SK-N-SH (cell line): ENCODE measurements at regions not wholly inside any gene's neighbourhood (a gene's known extent, or its start where the extent isn't known, plus 50 kb on each side); places are given as distances from the start of the nearest gene placed in this dataset.

Experiments
- CTCF ChIA-PET: fragments of 300-600, 350-600 bp; formaldehyde crosslinking; extraction: SDS; loops from one replicate; lab custom pipeline; 2021; lab: Yijun Ruan, JAX
- POLR2A ChIA-PET: fragments of 350-600 bp; sonication (Branson Sonifier 250); formaldehyde crosslinking; extraction: SDS; loops from one replicate; lab custom pipeline; 2020; ENCODE audit warnings: antibody characterized with exemption, inconsistent platforms; lab: Yijun Ruan, JAX
- DNase-seq: peaks from one replicate; pipeline ENCODE4 v3.0.0; 2012
- H2AFZ ChIP-seq: fragments of 200-600 bp; sonication (generic); 2 replicates; pipeline ENCODE4 v1.8.1; 2016; ENCODE audit warnings: antibody characterized with exemption, mild to moderate bottlenecking, low read depth
- H3F3A ChIP-seq: fragments of 200-600 bp; sonication (generic); replicated peaks from 2 replicates; pipeline ENCODE3; 2016; ENCODE audit warnings: antibody characterized with exemption, mild to moderate bottlenecking; ENCODE audit not compliant: insufficient read depth
- H3K27ac ChIP-seq, 2 experiments: fragments of 200-500 bp in 1 of 2; fragments of 200-600 bp in 1 of 2; sonication (Bioruptor generic) in 1 of 2; sonication (generic), shearing (Covaris generic) in 1 of 2; 2 replicates each; pipeline versions ENCODE4 v1.5.1 to v1.6.1; 2014 to 2016; ENCODE audit warnings: low read depth in 2 of 2, inconsistent platforms in 1 of 2, low read length in 1 of 2, mild to moderate bottlenecking in 1 of 2, mixed read lengths in 1 of 2
- H3K27me3 ChIP-seq: fragments of 200-600 bp; sonication (generic), shearing (Covaris generic); 2 replicates; pipeline ENCODE4 v1.6.1; 2016; ENCODE audit warnings: mixed run types; ENCODE audit not compliant: insufficient read depth
- H3K36me3 ChIP-seq, 2 experiments: fragments of 200-500 bp in 1 of 2; fragments of 200-600 bp in 1 of 2; sonication (Bioruptor generic) in 1 of 2; sonication (generic) in 1 of 2; replicated peaks in 1 of 2; 2 replicates each; pipeline versions ENCODE3 to v1.5.1; 2014 to 2016; ENCODE audit warnings: low read length in 1 of 2, mild to moderate bottlenecking in 1 of 2; ENCODE audit not compliant: insufficient read depth in 2 of 2, control insufficient read depth in 1 of 2
- H3K4me1 ChIP-seq, 2 experiments: fragments of 200-500 bp in 1 of 2; fragments of 200-600 bp in 1 of 2; sonication (Bioruptor generic) in 1 of 2; sonication (generic), shearing (Covaris generic) in 1 of 2; 2 replicates each; pipeline versions ENCODE4 v1.5.1 to v1.6.1; 2014 to 2016; ENCODE audit warnings: low read depth in 1 of 2, low read length in 1 of 2, mixed run types in 1 of 2; ENCODE audit not compliant: insufficient read depth in 2 of 2, control insufficient read depth in 1 of 2
- H3K4me2 ChIP-seq: fragments of 200-600 bp; sonication (generic), shearing (Covaris generic); 2 replicates; pipeline ENCODE4 v1.6.1; 2017; ENCODE audit warnings: mixed run types
- H3K4me3 ChIP-seq, 2 experiments: fragments of 200-500 bp in 1 of 2; fragments of 200-600 bp in 1 of 2; sonication (Bioruptor generic) in 1 of 2; sonication (generic), shearing (Covaris generic) in 1 of 2; 2 replicates each; pipeline versions ENCODE4 v1.5.1 to v1.8.1; 2014 to 2016; ENCODE audit warnings: low read depth in 2 of 2, inconsistent platforms in 1 of 2, low read length in 1 of 2, mild to moderate bottlenecking in 1 of 2, mixed read lengths in 1 of 2, moderate library complexity in 1 of 2
- H3K79me2 ChIP-seq: fragments of 200-600 bp; sonication (generic); 2 replicates; pipeline ENCODE4 v1.8.1; 2017; ENCODE audit warnings: mild to moderate bottlenecking; ENCODE audit not compliant: insufficient read depth
- H3K9ac ChIP-seq: fragments of 200-600 bp; sonication (generic); 2 replicates; pipeline ENCODE4 v1.6.1; 2017; ENCODE audit warnings: mixed run types
- H3K9me2 ChIP-seq: fragments of 200-600 bp; sonication (generic); 2 replicates; pipeline ENCODE4 v1.6.1; 2017; ENCODE audit warnings: mixed run types
- H3K9me3 ChIP-seq: fragments of 200-600 bp; sonication (generic); 2 replicates; pipeline ENCODE4 v1.6.1; 2017; ENCODE audit warnings: mixed run types, mild to moderate bottlenecking, moderate library complexity
- H4K20me1 ChIP-seq: fragments of 200-600 bp; sonication (generic); 2 replicates; pipeline ENCODE4 v1.6.1; 2017; ENCODE audit warnings: mild to moderate bottlenecking, mixed run types; ENCODE audit not compliant: insufficient read depth
- CTCF ChIP-seq: fragments of 200-600 bp; sonication (generic); IDR thresholded peaks from 2 replicates; pipeline ENCODE4 v1.6.1; 2017; ENCODE audit warnings: antibody characterized with exemption, mild to moderate bottlenecking, moderate library complexity
- ELF1 ChIP-seq: IDR thresholded peaks from 2 replicates; pipeline ENCODE4 v1.4.0; 2012
- IRF3 ChIP-seq: fragments of 150-350 bp; IDR thresholded peaks from 2 replicates; pipeline ENCODE4 v1.6.1; 2016; ENCODE audit warnings: mild to moderate bottlenecking, low read depth, low read length
- MXI1 ChIP-seq: IDR thresholded peaks from 2 replicates; pipeline ENCODE4 v1.6.1; 2012; ENCODE audit warnings: mild to moderate bottlenecking, low read depth, low read length, improper control_type of control experiment
- PBX3 ChIP-seq: IDR thresholded peaks from 2 replicates; pipeline ENCODE4; 2012
- SMC3 ChIP-seq: IDR thresholded peaks from 2 replicates; pipeline ENCODE4 v1.6.1; 2012; ENCODE audit warnings: low read depth, low read length, improper control_type of control experiment
- TCF12 ChIP-seq: IDR thresholded peaks from 2 replicates; pipeline ENCODE4 v1.4.0; 2012
- USF1 ChIP-seq: IDR thresholded peaks from 2 replicates; pipeline ENCODE4 v1.4.0; 2012; ENCODE audit warnings: low read depth, borderline replicate concordance
- USF2 ChIP-seq: fragments of 150-350 bp; IDR thresholded peaks from 2 replicates; pipeline ENCODE4 v1.6.1; 2017; ENCODE audit warnings: antibody characterized with exemption, low read length, low read depth, borderline replicate concordance
- WGBS: methylation state at CpG from one replicate; pipeline ENCODE4 v1.1.6; 2017; ENCODE audit warnings: low lambda C conversion rate; 5-methylcytosine and 5-hydroxymethylcytosine counted together

GRCh38 chr4:126755506-126755905 lies 877.3 kb upstream of the INTU start:
- Histone ChIP-seq H3K27me3 (no peaks in the 10 kb centered on the region), H3K9ac (no peak overlapping the region), H3K36me3 (no peaks in the 10 kb centered on the region), H3K9me3 (no peaks in the 10 kb centered on the region), H3K4me3 (no peak overlapping the region), H4K20me1 (no peaks in the 10 kb centered on the region), H3K27ac (no peak overlapping the region), H3K4me1 (no peaks in the 10 kb centered on the region), H3K4me2 (no peak overlapping the region), H3F3A (no peaks in the 10 kb centered on the region)
- ChIA-PET POLR2A (no interaction called here), CTCF (no interaction called here)
- TF ChIP-seq TCF12 (no peak), PBX3 (no peak), USF2 (no peak)
- TF ChIP-seq, all 33 proteins: peak for 0
- Histone ChIP-seq H3K9me2 (no peaks in the 10 kb centered on the region), H2AFZ (no peak overlapping the region), H3K79me2 (no peaks in the 10 kb centered on the region)
- no peak for DNase-seq

- Histone ChIP-seq H3K27me3 (no peaks in the 10 kb centered on the region), H3K9ac (no peak overlapping the region), H4K20me1 (no peaks in the 10 kb centered on the region), H3K79me2 (no peaks in the 10 kb centered on the region), H3K27ac (no peak overlapping the region), H3K4me2 (no peak overlapping the region), H3K4me3 (no peak overlapping the region), H3K9me3 (no peaks in the 10 kb centered on the region; the same call in 1 of the 2 replicates), H3K9me2 (no peaks in the 10 kb centered on the region), H3K36me3 (no peaks in the 10 kb centered on the region), H3F3A (no peaks in the 10 kb centered on the region), H2AFZ (no peak overlapping the region), H3K4me1 (no peaks in the 10 kb centered on the region)
- TF ChIP-seq MXI1 (no peak), USF2 (no peak), IRF3 (no peak), CTCF (no peak), USF1 (no peak), SMC3 (no peak), ELF1 (no peak)
- no peak for DNase-seq
- 68% methylated on average over 3 of the region's 3 CpGs for WGBS
- CTCF ChIA-PET, result no interaction called here
- POLR2A ChIA-PET, result no interaction called here
Observed at GRCh38 chr4:126756050-126756829, 876.5 kb upstream of the INTU start.
